Fibroblast of villous mesenchyme (primary cell): ENCODE measurements at regions not wholly inside any gene's neighbourhood (a gene's known extent, or its start where the extent isn't known, plus 50 kb on each side); places are given as distances from the start of the nearest gene placed in this dataset.

ENCODE experiments used
- DNase-seq: peaks from one replicate; pipeline ENCODE4 v3.0.0-alpha.2; 2010; ENCODE audit warnings: low read depth
- H3K4me3 ChIP-seq: 2 replicates; pipeline ENCODE4 v1.5.1; 2011; ENCODE audit warnings: low read depth, mild to moderate bottlenecking, low read length
- TF ChIP-seq, protein P1 (sequence below): IDR thresholded peaks from 2 replicates; pipeline ENCODE4 v1.5.1; 2012; ENCODE audit warnings: low read depth, mild to moderate bottlenecking, low read length; ENCODE audit not compliant: insufficient read depth

DNA sequence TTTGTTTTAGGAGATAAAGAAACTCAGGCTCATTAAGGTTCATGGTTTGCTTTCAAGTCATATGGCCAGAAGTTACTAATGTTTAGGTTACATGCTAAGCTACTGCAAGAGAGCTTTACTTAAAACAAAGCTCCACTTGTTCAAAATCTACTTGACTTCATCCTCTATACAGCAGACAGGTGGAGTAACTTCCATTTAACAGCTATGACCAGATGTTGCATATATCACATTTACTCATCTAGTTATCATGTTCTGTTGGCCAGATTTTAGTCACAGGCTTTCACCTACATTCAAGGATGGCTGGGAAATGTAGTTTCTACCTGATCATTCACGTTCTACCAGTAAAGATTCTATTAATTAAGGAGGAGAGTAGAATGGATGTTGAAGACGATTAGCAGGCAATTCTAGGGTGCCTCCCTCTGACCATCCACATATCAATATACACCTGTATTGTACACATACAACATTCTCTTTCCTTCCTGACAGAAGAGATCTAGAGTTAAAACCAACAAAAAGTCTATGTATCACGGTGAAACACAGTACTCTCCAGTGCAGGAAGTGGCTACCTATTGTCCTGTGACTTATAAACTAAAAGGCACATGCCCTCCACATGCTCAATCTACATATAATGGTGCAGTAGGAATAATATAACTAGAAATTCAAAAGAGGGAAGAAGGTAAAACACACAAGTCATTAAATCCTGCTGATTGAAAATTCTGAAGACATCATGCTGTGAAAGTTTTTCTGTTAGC, 488.0 kb downstream of the MDFIC start:
- no peak for DNase-seq
- TF ChIP-seq, protein P1, sequence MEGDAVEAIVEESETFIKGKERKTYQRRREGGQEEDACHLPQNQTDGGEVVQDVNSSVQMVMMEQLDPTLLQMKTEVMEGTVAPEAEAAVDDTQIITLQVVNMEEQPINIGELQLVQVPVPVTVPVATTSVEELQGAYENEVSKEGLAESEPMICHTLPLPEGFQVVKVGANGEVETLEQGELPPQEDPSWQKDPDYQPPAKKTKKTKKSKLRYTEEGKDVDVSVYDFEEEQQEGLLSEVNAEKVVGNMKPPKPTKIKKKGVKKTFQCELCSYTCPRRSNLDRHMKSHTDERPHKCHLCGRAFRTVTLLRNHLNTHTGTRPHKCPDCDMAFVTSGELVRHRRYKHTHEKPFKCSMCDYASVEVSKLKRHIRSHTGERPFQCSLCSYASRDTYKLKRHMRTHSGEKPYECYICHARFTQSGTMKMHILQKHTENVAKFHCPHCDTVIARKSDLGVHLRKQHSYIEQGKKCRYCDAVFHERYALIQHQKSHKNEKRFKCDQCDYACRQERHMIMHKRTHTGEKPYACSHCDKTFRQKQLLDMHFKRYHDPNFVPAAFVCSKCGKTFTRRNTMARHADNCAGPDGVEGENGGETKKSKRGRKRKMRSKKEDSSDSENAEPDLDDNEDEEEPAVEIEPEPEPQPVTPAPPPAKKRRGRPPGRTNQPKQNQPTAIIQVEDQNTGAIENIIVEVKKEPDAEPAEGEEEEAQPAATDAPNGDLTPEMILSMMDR = no peak
- H3K4me3 ChIP-seq = no peak overlapping the region

GRCh38 chr7:115406219-115406618, 484.3 kb downstream of the MDFIC start:
- no peak overlapping the region for H3K4me3 ChIP-seq
- TF ChIP-seq, protein P1 = no peak
- no peak for DNase-seq

DNA sequence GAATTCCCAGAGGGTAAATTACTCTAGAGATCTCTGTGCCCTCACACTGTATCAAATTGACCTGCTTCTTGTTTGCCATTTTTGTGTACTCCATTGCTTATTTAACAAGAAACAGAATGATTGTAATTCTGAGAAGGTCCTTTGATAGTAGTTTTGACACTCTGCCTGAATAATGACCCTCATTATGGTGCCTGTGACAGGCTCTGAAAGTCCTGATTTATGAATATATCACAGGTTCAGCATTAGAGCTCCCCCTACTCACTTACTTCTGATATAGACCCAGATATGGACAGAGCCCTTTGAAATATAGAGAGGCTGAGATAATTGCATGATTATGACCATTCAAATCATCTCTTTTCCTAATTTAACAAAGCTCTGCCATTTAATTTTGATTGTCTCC, 465.2 kb downstream of the MDFIC start:
- no peak overlapping the region for H3K4me3 ChIP-seq
- DNase-seq = no peak
- TF ChIP-seq, protein P1 = no peak

- DNase-seq = no peak
- no peak overlapping the region for H3K4me3 ChIP-seq
- TF ChIP-seq, protein P1 = no peak
Measured at GRCh38 chr7:115379321-115379720, 457.4 kb downstream of the MDFIC start.

- no peak for DNase-seq
- no peak overlapping the region for H3K4me3 ChIP-seq
- TF ChIP-seq, protein P1 = no peak
Measured at GRCh38 chr7:115368998-115369397, 447.1 kb downstream of the MDFIC start.

- TF ChIP-seq, protein P1 = no peak
- DNase-seq = no peak
- no peak overlapping the region for H3K4me3 ChIP-seq
Measured at GRCh38 chr7:115363916-115364315, 442.0 kb downstream of the MDFIC start.

DNA sequence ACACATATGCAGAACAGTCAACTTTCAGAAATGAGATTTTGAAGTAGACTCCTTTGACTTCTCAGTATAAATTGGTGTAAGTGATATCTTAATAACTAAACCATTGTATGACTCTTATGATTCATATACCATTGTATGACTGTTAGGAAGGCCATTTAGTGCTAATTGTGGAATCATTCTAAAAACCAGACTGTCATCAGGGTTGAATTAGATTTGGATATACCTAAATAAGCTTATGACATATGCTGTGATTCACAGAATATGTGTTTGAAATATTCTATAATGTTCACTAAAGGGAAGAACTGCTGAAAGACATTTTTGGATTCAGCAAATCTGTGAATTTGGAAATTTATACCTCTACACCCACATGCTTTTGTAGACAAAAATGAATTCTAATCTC, 438.1 kb downstream of the MDFIC start:
- DNase-seq = no peak
- H3K4me3 ChIP-seq = no peak overlapping the region
- TF ChIP-seq, protein P1 = no peak
